ENCODE measurements at regions not wholly inside any gene's neighbourhood (a gene's known extent, or its start where the extent isn't known, plus 50 kb on each side); places are given as distances from the start of the nearest gene placed in this dataset.

DNA sequence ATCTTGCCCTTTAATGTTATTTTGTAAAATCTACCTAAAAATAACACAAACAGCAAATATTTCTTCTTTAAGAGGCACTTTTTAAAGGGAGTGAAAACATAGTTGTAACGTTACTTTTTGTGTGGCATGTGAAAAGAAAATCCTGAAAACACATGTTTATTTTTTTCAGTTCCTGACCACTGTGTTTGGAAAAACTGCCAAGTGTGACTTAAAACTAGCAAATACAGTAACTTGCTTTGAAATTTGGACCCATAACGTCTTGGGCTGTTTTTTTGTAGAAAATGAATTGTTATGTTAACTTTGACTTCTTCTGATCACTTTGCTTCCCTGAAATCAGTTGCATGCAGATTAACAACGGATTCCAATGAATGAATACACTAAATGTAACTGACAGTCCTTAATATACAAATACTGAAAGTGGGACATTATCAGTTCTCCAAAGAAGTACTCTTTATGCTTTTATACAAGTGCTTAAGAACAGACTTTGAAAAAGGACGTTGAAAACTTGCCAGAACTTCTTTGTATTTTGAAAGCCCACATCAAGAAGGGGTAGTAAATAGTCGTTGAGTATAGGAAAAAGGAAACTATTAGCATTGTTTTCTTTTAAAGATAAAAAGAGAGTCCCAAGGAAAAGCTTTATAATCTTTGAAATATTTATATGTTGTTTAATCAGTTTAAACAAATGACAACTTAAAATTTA is 96.1 kb upstream of the ZEB2 start:
- DNase-seq (ENCODE audit: low spot score) = no peak

- DNase-seq (ENCODE audit: low spot score) = no peak
These were observed 88.1 kb upstream of the ZEB2 start for GRCh38 chr2:144607891-144608521.

DNA sequence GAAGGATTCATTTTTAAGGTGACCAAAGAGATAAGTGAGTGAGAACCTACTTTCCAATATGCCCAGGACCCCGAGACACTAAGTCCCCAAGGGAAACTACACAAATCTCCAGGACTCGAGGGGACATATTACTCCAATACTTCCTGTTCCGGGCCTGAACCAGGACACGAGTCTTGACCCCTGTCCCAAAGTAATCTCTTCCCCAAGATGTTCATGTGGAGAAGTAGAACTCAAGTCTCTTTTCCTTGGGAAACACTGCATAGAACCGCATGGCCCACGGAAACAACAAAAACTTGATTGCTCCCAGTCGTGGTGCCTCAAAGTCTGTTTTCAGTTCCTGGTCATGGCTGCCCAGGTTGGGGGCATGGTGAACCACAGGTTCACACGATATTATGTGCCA is 87.2 kb upstream of the ZEB2 start:
- DNase-seq (ENCODE audit: low spot score) = no peak

GRCh38 chr2:144606466-144607095 is 86.7 kb upstream of the ZEB2 start:
- DNase-seq (ENCODE audit: low spot score) = no peak

DNA sequence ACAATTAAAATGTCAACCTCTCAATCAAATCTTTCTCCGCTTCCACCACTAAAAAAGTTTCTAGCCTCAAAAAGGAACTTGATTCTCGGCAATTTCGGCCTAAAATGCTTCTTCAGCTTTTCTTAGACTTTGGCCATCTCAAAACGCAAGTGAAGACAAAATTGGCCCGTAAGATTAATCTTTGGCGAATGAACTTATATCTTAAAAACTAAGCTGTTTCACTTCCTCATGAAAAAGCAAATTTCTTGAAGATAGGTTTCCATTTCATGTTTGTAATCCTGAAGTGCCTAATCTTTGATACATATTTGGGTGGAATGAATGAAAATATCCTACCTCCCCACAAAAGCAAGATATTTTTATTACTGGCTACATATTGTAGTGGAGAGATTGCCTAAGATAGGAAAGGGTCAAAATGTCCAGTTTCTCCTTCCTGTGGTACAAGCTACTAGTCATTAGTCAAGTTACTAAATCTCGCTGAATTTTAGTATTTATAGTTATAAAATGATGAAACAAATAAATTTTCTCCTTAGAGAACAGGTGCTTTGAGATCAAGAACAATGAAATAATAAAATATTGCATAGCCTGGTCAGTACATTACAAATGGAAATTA is 85.4 kb upstream of the ZEB2 start:
- DNase-seq (ENCODE audit: low spot score) = no peak

GRCh38 chr2:144603334-144603733 is 83.4 kb upstream of the ZEB2 start:
- DNase-seq (ENCODE audit: low spot score) = no peak

DNA sequence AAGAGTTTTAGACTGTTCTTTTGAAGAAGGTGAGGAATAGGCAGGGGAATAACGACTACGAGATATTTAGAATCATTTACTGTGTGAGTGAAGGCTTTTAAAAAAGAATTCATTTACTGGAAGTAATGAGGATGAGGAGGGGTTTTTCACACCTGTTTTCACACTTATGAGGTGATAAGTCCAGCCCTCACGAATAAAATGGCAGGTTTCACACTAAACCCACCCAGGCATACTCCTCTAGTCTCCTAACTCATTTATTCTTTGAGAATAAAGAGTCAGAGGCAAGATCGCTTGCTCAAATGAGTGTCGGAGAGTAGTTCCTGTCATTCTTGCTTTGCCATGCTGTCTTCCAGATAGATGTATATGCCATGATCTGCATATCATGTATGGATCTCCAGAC is 79.0 kb upstream of the ZEB2 start:
- no peak for DNase-seq (ENCODE audit: low spot score)

GRCh38 chr2:144597894-144598593 is 78.1 kb upstream of the ZEB2 start:
- no peak for DNase-seq (ENCODE audit: low spot score)

DNA sequence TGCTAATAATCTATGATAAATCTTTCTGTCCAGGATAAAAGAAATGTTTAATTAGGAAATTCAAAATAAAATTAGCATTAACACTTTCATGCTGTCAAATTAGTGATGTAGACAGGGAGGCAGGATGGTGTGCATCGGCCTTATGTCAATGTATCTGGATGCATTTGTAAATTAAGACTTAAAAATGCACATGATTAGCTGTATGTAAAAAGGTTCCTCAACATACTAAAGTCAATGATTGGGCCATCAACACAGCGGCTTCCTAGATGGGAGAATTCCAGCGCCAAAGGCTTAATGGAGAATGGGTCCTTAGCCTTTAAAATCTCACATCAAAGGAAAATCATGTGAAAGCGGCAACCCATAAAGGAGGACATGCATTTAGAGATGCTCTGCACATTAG is 77.5 kb upstream of the ZEB2 start:
- DNase-seq (ENCODE audit: low spot score) = no peak

DNA sequence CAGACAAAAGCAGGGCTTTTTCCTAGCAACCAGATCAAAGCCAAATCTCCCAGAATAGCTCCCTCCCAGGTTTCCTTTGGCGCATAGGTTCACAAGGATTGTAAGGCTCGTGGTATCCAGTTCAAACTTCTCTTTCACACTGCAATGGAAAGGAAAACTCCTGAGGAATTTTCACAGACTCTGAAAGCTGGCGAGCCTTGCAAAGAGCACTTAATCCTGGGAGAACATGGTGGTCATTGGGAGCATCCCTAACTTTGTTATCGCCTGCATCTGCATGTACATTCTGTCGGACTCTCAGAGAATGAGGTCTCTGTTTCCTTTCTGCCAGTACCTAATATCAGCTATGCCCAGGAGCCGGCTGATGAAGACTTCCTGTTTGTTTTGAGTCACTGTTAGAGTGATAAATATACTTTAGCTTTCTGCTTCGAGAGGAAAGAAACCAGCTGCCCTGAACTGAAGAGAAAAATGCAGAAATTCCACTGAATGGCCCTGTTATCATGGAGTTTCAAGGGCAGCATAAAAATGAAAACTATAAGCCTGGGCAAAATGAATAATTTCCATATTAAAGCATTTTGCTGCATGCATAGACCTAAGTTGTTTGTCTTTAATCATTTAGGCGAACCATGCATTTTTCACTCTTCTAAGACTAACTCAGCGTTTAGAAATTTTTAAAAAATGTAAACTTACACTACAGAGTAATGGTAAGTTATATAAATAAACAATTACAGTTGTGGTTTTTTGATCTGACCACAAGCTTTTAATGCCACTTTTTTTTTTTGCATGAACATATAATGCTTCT is 76.4 kb upstream of the ZEB2 start:
- peak; percentile 39 for DNase-seq (ENCODE audit: low spot score)

DNA sequence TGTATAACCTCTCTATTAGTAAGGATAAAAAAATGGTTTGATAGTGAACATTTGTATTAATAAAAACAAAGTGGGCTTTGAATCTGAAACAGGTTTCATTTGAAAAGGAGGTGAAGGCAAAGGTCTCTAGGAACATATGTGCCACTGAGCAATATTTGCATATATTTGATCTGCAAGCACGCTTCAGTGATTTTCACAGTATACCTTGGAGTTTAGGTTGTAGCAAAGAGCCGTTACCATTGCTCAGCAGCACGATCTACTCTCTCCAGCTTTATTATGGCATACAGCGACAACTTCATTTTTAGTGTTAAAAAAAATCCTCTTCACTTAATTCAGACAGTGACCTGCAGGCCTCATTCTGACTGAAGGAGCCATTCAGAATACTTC is 75.8 kb upstream of the ZEB2 start:
- no peak for DNase-seq (ENCODE audit: low spot score)

DNA sequence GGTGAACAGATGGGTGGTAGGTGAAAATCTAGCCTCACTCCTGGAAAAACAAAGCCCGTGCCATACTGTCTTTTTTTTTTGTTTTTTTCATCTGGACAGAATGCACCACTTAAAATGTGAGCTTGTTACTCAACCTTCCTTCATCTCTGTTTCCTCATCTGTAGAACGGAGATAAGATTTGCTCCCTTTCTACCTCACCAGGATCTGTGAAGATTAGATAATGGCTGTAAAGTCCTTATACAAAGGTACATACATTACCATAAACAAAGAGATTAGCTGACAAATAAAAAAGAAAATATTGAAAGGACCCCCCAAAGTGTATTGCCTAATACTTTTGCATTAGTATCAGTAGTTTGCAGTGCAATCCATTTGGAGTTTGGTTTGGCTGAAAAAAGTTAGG is 75.4 kb upstream of the ZEB2 start:
- no peak for DNase-seq (ENCODE audit: low spot score)

GRCh38 chr2:144593803-144594202 is 73.9 kb upstream of the ZEB2 start:
- no peak for DNase-seq (ENCODE audit: low spot score)

DNA sequence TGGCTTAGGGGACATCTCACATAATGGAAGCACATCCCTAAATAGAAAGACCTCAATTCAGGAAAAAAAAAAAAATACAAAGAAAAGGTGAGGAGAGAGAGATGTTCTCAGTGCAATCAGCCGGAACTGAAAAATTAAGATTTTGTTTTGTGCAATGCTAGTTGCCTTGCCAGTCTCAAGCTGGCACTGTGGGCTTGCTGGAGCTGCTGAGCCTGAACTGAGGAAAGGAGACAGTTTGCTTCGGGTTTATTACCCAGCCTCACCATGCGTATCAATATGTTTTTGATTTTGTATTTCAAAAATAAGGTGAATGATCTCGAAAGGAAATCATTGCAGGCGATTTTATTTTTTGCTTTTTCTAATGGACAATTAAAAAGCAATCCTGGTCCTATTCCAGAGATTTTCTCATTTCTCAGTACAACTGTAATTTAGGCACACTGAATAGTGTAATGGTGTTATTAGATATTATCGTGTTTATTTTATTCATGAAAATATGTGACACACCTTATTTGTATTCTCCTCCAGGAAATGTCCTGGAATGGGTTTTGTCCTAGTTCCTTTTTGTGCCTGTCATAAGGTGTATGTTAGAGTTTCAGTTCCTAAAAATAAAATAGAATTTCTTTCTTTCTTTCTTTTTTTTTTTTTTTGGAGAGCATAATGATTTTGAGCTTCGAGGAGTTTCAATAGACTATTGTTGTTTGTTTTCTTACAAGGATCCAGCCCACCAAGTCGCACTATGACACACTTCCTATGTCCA is 72.8 kb upstream of the ZEB2 start:
- DNase-seq (ENCODE audit: low spot score) = no peak

- DNase-seq (ENCODE audit: low spot score) = no peak
These were observed 67.4 kb upstream of the ZEB2 start for GRCh38 chr2:144587306-144587705.

- no peak for DNase-seq (ENCODE audit: low spot score)
These were observed 66.6 kb upstream of the ZEB2 start for GRCh38 chr2:144586476-144586875.

- peak; percentile 80 for DNase-seq (ENCODE audit: low spot score)
These were observed 64.0 kb upstream of the ZEB2 start for GRCh38 chr2:144583741-144584453.

DNA sequence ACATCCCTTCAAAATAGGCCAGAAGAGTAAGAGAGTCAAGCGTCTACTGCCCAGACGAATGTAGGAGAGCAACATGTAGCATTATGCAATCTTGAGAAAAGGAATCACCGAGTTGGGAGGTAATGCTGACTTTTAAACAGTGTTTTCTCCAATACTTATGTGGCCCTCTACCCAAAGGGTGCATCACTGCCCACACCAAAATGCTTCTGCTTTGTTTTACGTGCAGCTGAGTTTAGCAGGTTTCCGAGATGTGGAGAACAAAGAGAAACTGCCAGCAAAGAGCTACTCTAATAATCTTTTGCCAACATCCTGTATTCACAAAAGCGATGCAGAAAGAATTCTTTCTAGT is 63.4 kb upstream of the ZEB2 start:
- DNase-seq (ENCODE audit: low spot score) = peak; percentile 44

DNA sequence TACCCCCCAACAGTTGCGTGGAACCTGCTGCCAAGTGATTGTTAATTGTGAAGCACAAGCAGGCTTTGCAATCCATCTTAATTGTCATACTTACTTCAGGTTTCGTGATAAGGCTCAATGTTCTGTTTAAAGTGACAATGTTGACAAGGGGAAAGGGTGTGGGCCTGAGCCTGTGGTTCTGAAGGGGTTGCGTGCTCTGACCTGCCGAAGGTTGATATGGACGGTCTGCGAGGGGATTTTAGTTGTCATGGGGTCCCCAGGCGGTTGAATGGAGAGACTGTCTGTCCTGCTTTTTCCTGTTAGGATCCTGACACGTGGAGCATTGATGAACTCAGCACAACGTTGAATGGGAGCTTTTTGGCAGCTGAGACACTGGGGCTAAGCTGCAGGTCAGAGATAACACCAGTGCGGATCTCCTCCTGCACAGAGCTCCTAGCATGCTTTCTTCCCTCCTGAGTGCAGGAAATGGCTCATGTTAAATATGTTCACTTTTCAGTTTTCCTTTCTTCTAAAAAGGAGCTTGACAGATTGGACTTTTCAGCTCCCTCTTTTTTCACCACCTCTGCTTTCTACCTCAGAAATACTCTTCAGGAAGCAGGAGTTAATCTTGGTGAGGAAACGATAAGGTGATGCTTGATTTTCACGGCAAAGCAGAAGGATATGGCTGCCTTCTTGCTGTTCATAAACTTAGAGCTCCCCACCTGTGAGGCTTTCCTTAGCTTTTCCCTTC is 62.9 kb upstream of the ZEB2 start:
- DNase-seq (ENCODE audit: low spot score) = peak; percentile 89

Measured in hematopoietic multipotent progenitor cell treated with erythropoietin and hydrocortisone succinate and interleukin-3 and kit ligand, for 15 days (in vitro differentiated cells).